ENCODE measurements at regions not wholly inside any gene's neighbourhood (a gene's known extent, or its start where the extent isn't known, plus 50 kb on each side); places are given as distances from the start of the nearest gene placed in this dataset.

DNA sequence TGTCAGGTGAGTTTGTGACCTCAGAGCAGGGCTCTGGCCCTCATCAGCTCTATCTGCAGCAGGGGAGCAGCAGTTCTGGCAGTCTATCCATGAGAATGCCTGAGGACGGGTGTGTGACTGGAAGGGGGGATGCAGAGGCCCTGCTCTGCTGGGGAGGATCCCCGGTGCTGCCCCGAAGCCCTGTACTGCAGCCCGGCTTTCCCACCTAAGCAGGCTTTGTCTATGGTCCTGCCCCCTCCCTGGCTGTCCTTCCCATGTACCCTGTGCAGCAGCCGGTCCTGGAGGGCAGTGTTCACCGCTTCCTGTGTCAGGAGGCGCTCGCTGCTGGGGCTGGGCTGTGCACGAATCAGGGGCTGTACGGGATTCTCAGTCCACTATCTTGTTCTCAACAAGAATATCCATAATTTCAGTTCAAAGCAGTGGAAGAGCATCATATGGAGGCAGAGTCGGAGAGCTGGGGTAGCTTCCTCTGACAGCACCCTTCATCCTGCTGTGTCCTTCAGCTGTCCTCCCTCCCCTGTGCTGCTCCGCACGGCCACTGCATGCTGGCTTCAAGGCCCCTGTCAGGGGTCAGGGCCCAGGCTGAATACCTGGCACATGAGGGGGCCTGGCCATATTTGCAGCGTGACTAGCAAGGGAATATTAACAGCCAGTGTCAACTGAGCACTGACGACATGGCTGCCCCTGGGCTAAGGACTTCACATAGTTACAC is 125.2 kb downstream of the CTTN start:
- TF ChIP-seq EZH2 (IDR thresholded peaks at IDR 0.05; ENCODE audit: insufficient read depth, poor library complexity, severe bottlenecking): no peak
- TF ChIP-seq EZH2phosphoT487 (IDR thresholded peaks at IDR 0.05; ENCODE audit: insufficient read depth, low read depth): no peak

Measured in GM23248 (cell line).